GM12891 (cell line): ENCODE measurements at regions not wholly inside any gene's neighbourhood (a gene's known extent, or its start where the extent isn't known, plus 50 kb on each side); places are given as distances from the start of the nearest gene placed in this dataset.

Experiments used
- DNase-seq: peaks from one replicate; pipeline ENCODE4 v3.0.0; 2011; ENCODE audit warnings: low spot score; ENCODE audit not compliant: insufficient read length
- FAIRE-seq: peaks from 2 replicates; lab custom pipeline; 2011; peaks lifted over from hg19 to GRCh38; lab: Jason Lieb, UNC
- PAX5 ChIP-seq: IDR thresholded peaks from 2 replicates; pipeline ENCODE4 v1.6.1; 2011; ENCODE audit warnings: low read length, moderate library complexity, mild to moderate bottlenecking; ENCODE audit not compliant: insufficient read depth, severe bottlenecking
- POLR2A ChIP-seq: IDR thresholded peaks from 2 replicates; pipeline ENCODE4 v1.6.1; 2011; ENCODE audit warnings: low read depth, low read length, control low read depth
- POLR2AphosphoS5 ChIP-seq: IDR thresholded peaks from 2 replicates; pipeline ENCODE4 v1.6.1; 2011; ENCODE audit warnings: low read depth, low read length, control low read depth
- POU2F2 ChIP-seq: IDR thresholded peaks from 2 replicates; pipeline ENCODE4 v1.6.1; 2011; ENCODE audit warnings: low read depth, mild to moderate bottlenecking, control low read depth, low read length, moderate library complexity
- SPI1 ChIP-seq: IDR thresholded peaks from 2 replicates; pipeline ENCODE4 v1.6.1; 2011; ENCODE audit warnings: low read depth, low read length, control low read depth
- TAF1 ChIP-seq: IDR thresholded peaks from 2 replicates; pipeline ENCODE4 v1.6.1; 2011; ENCODE audit warnings: low read depth, low read length, control low read depth

- DNase-seq (no peak), FAIRE-seq (no peak)
- TF ChIP-seq POU2F2 (no peak), PAX5 (no peak), POLR2A (no peak), SPI1 (no peak), TAF1 (no peak), POLR2AphosphoS5 (no peak)
These were observed 496.6 kb upstream of the TMPO start for GRCh38 chr12:98018836-98019235.

GRCh38 chr12:98020376-98020775, 495.0 kb upstream of the TMPO start:
- FAIRE-seq (no peak), DNase-seq (no peak)
- TF ChIP-seq TAF1 (no peak), POLR2AphosphoS5 (no peak), PAX5 (no peak), POLR2A (no peak), SPI1 (no peak), POU2F2 (no peak)

- FAIRE-seq (no peak), DNase-seq (no peak)
- no peak for TF ChIP-seq TAF1
- no peak for TF ChIP-seq POLR2A
- TF ChIP-seq SPI1 = no peak
- no peak for TF ChIP-seq POLR2AphosphoS5
- no peak for TF ChIP-seq PAX5
- TF ChIP-seq POU2F2 = no peak
These were observed 492.4 kb upstream of the TMPO start for GRCh38 chr12:98022961-98023360.

- FAIRE-seq (no peak), DNase-seq (no peak)
- TF ChIP-seq PAX5 (no peak), POLR2AphosphoS5 (no peak), POLR2A (no peak), TAF1 (no peak), POU2F2 (no peak), SPI1 (no peak)
These were observed 477.8 kb upstream of the TMPO start for GRCh38 chr12:98037401-98038140.

GRCh38 chr12:98042668-98043067, 472.7 kb upstream of the TMPO start:
- FAIRE-seq (no peak), DNase-seq (no peak)
- no peak for TF ChIP-seq PAX5

GRCh38 chr12:98045395-98045794, 470.0 kb upstream of the TMPO start:
- TF ChIP-seq POLR2AphosphoS5 (no peak), SPI1 (no peak), PAX5 (no peak), POLR2A (no peak), POU2F2 (no peak), TAF1 (no peak)
- DNase-seq (no peak), FAIRE-seq (no peak)

GRCh38 chr12:98048326-98048725, 467.1 kb upstream of the TMPO start:
- TF ChIP-seq POU2F2 = no peak
- TF ChIP-seq PAX5 = no peak
- TF ChIP-seq SPI1 = no peak
- TF ChIP-seq TAF1 = no peak
- TF ChIP-seq POLR2A = no peak
- no peak for TF ChIP-seq POLR2AphosphoS5
- FAIRE-seq = no peak
- DNase-seq = no peak

GRCh38 chr12:98053202-98053601, 462.2 kb upstream of the TMPO start:
- DNase-seq = no peak
- no peak for FAIRE-seq

GRCh38 chr12:98057701-98058100, 457.7 kb upstream of the TMPO start:
- TF ChIP-seq POLR2AphosphoS5 (no peak), SPI1 (no peak), TAF1 (no peak), POLR2A (no peak), PAX5 (no peak), POU2F2 (no peak)
- DNase-seq = no peak
- FAIRE-seq = no peak

More at GRCh38 chr12:98053202-98053601, 462.2 kb upstream of the TMPO start:
- TF ChIP-seq SPI1 = no peak

- FAIRE-seq (no peak), DNase-seq (no peak)
- TF ChIP-seq POLR2A (no peak), SPI1 (no peak), TAF1 (no peak), POLR2AphosphoS5 (no peak), POU2F2 (no peak), PAX5 (no peak)
These were observed 457.2 kb upstream of the TMPO start for GRCh38 chr12:98058213-98058612.

- TF ChIP-seq PAX5 (no peak), POU2F2 (no peak), TAF1 (no peak), SPI1 (no peak), POLR2A (no peak), POLR2AphosphoS5 (no peak)
- no peak for DNase-seq
- FAIRE-seq = no peak
These were observed 456.6 kb upstream of the TMPO start for GRCh38 chr12:98058838-98059237.
